ENCODE measurements at regions not wholly inside any gene's neighbourhood (a gene's known extent, or its start where the extent isn't known, plus 50 kb on each side); places are given as distances from the start of the nearest gene placed in this dataset.

- TF ChIP-seq CTCF (IDR thresholded peaks at IDR 0.05; ENCODE audit: control extremely low read depth, extremely low read depth, low read depth, missing control alignments) = no peak
- ChIA-PET CTCF (interaction anchor here (0.6 to 2.0 kb wide), 4 partner anchors 8 to 25 kb away, joined by 3 to 6 read pairs (median 4); no protein-coding TSS in a partner anchor), POLR2A (no interaction called here)
- no peak for DNase-seq (ENCODE audit: extremely low spot score)
These were observed 94.5 kb upstream of the FER start for GRCh38 chr5:108653201-108653600.

- TF ChIP-seq CTCF (IDR thresholded peaks at IDR 0.05; ENCODE audit: control extremely low read depth, extremely low read depth, low read depth, missing control alignments) = no peak
- DNase-seq (ENCODE audit: extremely low spot score) = no peak
- ChIA-PET POLR2A (no interaction called here), CTCF (interaction anchor here (1.1 to 2.7 kb wide), 5 partner anchors 9 to 602 kb away, joined by 3 to 11 read pairs (median 4); no protein-coding TSS in a partner anchor)
These were observed 96.7 kb upstream of the FER start for GRCh38 chr5:108650997-108651396.

GRCh38 chr5:108649646-108650045 is 98.1 kb upstream of the FER start:
- TF ChIP-seq CTCF (IDR thresholded peaks at IDR 0.05; ENCODE audit: control extremely low read depth, extremely low read depth, low read depth, missing control alignments) = no peak
- no peak for DNase-seq (ENCODE audit: extremely low spot score)
- CTCF ChIA-PET = interaction anchor here (0.6 to 2.7 kb wide), 9 partner anchors 7 to 389 kb away, joined by 3 to 11 read pairs (median 4); no protein-coding TSS in a partner anchor
- POLR2A ChIA-PET = no interaction called here

GRCh38 chr5:108649106-108649505 is 98.6 kb upstream of the FER start:
- ChIA-PET POLR2A (no interaction called here), CTCF (interaction anchor here (1.1 to 1.7 kb wide), 5 partner anchors 8 to 128 kb away, joined by 3 to 5 read pairs (median 4); no protein-coding TSS in a partner anchor)
- TF ChIP-seq CTCF (IDR thresholded peaks at IDR 0.05; ENCODE audit: control extremely low read depth, extremely low read depth, low read depth, missing control alignments) = no peak
- no peak for DNase-seq (ENCODE audit: extremely low spot score)

- TF ChIP-seq CTCF (IDR thresholded peaks at IDR 0.05; ENCODE audit: control extremely low read depth, extremely low read depth, low read depth, missing control alignments) = peak; percentile 88
- peak; percentile 69 for DNase-seq (ENCODE audit: extremely low spot score)
- CTCF ChIA-PET = interaction anchor here (0.7 to 3.7 kb wide), 50 partner anchors 9 to 1772 kb away, joined by 3 to 39 read pairs (median 4); partner anchors contain the start of gene PJA2
- POLR2A ChIA-PET = interaction anchor here (0.5 kb wide), 1 partner anchor 742 kb away, joined by 4 read pairs; no protein-coding TSS in a partner anchor
These were observed 105.4 kb upstream of the FER start for GRCh38 chr5:108642170-108642906.

GRCh38 chr5:108641596-108641995 is 106.1 kb upstream of the FER start:
- POLR2A ChIA-PET = interaction anchor here (0.5 kb wide), 1 partner anchor 743 kb away, joined by 4 read pairs; no protein-coding TSS in a partner anchor
- no peak for TF ChIP-seq CTCF (IDR thresholded peaks at IDR 0.05; ENCODE audit: control extremely low read depth, extremely low read depth, low read depth, missing control alignments)
- CTCF ChIA-PET = interaction anchor here (0.7 to 3.7 kb wide), 45 partner anchors 8 to 1773 kb away, joined by 3 to 39 read pairs (median 4); partner anchors contain the start of gene PJA2
- DNase-seq (ENCODE audit: extremely low spot score) = no peak

Measured in GM10248 (cell line).